Vagina (tissue), 2 donors: ENCODE measurements at regions not wholly inside any gene's neighbourhood (a gene's known extent, or its start where the extent isn't known, plus 50 kb on each side); places are given as distances from the start of the nearest gene placed in this dataset.

ENCODE experiments used
- POLR2A ChIP-seq, 2 donors: fragments of 450-650 bp; IDR thresholded peaks; one replicate each; pipeline ENCODE4 v1.6.1; 2017; ENCODE audit warnings: antibody characterized with exemption in 2 of 2, mild to moderate bottlenecking in 2 of 2, moderate library complexity in 2 of 2
- POLR2AphosphoS5 ChIP-seq, 2 donors: sonication (generic); formaldehyde crosslinking; IDR thresholded peaks; one replicate each; pipeline ENCODE4 v1.9.0; 2017; ENCODE audit warnings: antibody characterized with exemption in 2 of 2, mild to moderate bottlenecking in 2 of 2, low read depth in 1 of 2; ENCODE audit not compliant: insufficient read depth in 1 of 2
- TF ChIP-seq, protein P1 (sequence below), 3 experiments: fragments of 450-650 bp in 2 of 3; fragments of 200-600 bp in 1 of 3; sonication (generic) in 1 of 3; IDR thresholded peaks; one replicate each; pipeline ENCODE4 v1.5.1; 2017 to 2019; ENCODE audit warnings: antibody characterized with exemption in 3 of 3, mild to moderate bottlenecking in 2 of 3, moderate library complexity in 2 of 3

DNA sequence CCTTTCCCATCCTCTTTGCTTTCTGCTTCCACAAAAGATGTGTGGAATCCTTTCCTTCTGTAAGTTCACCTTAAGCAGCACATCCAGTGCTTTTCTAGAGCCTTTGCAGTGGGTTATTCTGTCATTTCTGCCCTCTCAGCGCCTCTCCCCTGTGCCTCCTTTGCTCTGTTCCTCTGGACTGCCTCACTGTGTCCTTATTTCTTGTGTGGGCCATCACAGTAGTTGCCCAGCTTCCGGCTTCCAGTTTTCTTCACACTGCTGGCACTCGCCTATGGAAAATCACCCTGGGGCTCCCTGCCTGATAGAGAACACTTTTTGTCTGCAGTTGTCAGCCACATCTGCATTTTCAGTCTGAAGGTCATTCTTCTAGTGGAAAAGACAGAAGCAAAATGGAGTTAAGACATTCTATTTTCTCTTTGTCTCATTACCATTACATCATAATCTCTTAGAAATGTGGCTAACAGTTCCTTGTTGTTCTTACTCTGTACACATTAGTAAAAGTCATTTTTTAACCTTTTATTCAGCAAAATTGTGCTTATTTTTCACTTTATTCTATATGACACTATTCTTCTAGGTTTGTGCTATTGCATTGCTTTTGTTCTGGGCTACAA lies 64.1 kb upstream of the ZNF608 start:
- TF ChIP-seq, protein P1, sequence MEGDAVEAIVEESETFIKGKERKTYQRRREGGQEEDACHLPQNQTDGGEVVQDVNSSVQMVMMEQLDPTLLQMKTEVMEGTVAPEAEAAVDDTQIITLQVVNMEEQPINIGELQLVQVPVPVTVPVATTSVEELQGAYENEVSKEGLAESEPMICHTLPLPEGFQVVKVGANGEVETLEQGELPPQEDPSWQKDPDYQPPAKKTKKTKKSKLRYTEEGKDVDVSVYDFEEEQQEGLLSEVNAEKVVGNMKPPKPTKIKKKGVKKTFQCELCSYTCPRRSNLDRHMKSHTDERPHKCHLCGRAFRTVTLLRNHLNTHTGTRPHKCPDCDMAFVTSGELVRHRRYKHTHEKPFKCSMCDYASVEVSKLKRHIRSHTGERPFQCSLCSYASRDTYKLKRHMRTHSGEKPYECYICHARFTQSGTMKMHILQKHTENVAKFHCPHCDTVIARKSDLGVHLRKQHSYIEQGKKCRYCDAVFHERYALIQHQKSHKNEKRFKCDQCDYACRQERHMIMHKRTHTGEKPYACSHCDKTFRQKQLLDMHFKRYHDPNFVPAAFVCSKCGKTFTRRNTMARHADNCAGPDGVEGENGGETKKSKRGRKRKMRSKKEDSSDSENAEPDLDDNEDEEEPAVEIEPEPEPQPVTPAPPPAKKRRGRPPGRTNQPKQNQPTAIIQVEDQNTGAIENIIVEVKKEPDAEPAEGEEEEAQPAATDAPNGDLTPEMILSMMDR (IDR thresholded peaks at IDR 0.05), result no peak
- TF ChIP-seq POLR2AphosphoS5 (IDR thresholded peaks at IDR 0.05; ENCODE audit: insufficient read depth in 1 of 2, low read depth in 1 of 2) (no peak), POLR2A (IDR thresholded peaks at IDR 0.05) (no peak)
